GM18873 (cell line): ENCODE measurements at regions not wholly inside any gene's neighbourhood (a gene's known extent, or its start where the extent isn't known, plus 50 kb on each side); places are given as distances from the start of the nearest gene placed in this dataset.

ENCODE experiments used
- ATAC-seq: cut with Tn5 transposase; IDR thresholded peaks from one replicate; pipeline ENCODE4 v1.9.1; 2021; ENCODE audit warnings: mild to moderate bottlenecking, moderate library complexity, moderate number of reproducible peaks; ENCODE audit not compliant: unreplicated experiment, low FRiP score

DNA sequence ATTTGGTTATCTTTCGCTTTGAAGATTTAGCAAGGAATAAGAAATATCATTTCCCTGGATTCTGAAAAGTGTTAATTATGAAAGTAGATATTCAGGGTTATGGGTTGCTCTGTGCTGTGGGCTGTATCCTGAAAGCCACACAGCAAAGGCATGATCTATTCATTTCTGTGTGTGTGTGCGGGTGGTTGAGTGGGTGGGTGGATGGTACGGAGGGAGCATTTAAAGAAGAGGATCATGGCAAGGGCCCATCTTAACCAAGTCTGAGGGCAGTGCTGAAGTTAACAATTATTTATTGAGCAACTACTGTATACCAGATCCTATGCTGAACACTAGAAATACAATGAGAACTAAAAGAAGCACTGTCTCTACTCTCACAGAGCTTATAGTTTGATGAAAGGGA, 178.2 kb upstream of the ZEB2 start:
- no peak for ATAC-seq

DNA sequence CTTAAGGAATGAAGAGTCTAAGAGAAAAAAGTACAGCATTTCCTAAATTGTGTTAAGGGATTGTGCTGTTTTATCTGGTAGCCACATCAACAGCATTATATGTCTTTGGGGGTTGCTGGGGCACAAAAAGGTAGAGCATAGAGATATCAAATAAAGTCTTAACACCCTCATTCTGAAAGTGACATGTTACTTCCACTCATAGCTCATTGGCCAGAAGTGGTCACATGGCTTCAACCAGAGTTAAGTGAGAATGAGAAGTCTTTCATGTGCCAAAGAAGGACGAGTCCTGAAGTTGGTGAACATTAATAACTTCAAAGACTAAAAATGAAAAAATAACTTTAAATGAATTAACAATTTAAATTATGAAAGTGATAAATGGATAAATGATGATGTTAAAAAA, 175.7 kb upstream of the ZEB2 start:
- ATAC-seq, result no peak

DNA sequence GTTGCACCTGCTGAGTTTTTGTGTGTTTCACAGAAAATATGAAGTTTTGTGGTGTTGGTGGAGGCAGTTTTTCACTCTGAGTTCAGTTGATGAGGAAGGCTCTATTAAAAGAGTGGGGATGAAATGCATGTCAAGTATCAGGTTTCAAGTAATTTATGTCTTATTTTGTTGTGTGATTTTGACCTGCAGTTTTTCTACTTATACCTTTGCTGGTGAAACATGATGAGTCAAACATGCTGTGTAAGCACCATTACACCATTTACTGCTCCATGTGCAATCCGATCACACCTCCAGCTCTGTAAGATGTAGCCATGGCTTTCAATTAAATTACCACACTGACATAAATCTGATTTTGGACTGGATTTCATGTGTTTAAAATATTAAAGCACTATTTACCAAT, 174.5 kb upstream of the ZEB2 start:
- no peak for ATAC-seq

DNA sequence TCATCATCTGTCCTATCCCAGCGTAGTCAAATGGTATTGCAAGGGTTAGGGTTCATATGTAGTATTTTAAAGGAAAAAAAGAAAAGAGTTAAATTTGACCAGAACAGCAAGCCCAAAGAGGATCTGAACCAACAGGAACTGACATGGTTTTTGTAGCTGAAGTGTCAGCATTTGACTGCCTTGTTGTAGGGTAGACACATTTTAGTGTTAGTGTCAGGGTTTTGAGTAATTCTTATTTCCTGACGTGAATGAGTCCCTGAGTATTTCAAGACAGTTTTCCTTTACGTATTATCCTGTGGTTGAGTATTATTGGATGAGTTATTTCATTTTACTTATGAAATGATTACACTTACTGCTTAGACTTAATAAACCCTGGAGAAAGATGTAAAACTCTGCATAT, 173.3 kb upstream of the ZEB2 start:
- ATAC-seq, result no peak

DNA sequence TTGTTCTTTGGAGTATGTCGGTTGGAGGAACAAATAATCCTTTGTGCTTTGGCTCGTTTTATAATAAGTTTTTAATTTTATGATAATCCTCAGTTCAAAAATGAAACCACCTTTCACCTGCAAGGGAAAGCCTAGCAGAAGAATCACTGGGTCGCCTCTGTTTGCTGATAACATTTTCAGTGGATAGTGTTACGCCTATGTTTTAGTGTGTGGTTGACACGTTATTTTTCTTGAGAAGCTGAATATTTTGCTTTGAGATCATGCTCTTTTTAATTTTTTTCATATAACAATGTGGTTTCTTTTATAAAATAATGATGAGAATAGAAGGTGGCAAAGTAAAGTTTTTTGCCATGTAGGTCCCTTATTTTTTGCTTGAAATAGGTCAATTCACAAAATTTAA, 172.7 kb upstream of the ZEB2 start:
- ATAC-seq, result no peak

DNA sequence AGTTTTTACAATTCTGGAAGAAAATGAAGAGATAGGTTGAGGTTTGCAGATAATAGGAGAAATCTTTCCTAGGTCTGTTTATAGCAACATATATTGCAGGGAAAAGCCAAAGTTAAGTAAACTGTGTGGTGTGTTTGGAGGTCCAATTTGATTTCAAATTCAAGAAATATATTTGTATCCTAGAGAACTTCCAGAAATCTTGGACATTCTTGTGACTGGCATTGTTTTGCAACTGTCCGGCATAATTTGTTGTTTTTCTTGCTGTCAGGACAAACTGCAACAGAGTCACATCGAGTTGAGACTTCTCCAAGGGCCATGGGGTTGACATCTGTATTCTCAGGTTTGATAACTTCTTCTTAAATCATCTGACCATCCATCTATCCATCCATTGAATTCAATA, 170.9 kb upstream of the ZEB2 start:
- ATAC-seq, result no peak

DNA sequence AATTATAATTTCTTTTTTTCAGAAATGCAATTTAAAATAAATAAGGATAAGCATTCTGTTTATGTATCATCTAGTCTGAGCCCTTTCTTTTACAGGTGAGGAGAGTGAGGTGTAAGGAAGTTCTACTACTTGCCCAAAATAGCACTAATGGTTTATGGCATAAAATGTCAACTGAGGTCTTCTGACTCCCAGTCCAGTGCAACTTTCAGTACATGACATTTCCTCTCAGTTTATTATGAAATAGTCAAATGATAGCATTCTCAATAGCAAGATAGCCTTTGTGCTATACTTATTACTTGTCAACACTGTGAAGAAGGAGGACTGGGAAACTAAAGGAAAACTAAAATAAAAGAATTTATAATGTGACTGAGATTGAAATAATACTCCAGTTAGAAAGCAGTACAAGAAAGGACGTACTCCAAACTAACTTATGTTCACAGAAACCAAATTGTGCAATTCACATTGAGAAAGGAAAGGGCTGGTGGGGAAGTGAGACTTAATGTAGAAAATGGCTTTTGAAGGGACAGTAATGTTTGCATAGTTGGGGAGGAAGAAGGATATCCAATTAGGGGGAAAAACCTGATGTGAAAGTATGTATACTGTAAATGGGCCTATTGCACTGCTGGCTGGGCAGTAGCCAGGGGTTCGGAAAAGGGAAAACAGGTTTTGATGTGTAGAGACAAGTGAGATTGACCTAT, 166.7 kb upstream of the ZEB2 start:
- ATAC-seq, result no peak

DNA sequence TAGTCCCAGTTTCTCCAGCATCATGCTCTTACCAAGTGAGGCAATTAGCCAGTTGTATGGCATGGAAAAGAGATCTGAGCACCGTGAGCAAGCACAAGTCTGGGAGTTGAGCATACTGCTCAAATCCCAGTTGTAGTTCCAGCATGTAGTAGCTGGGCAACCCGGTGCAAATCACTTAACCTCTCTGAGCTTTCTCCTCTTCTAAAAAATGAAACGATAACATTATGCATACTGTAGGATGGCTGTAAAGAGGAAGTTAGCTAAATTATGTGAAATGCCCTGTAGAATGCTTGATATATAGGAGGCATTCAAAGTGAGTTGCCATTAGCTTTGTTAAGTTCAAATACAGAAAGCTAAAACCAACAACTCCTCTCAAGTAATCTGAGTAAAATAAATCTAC, 164.0 kb upstream of the ZEB2 start:
- ATAC-seq, result no peak

DNA sequence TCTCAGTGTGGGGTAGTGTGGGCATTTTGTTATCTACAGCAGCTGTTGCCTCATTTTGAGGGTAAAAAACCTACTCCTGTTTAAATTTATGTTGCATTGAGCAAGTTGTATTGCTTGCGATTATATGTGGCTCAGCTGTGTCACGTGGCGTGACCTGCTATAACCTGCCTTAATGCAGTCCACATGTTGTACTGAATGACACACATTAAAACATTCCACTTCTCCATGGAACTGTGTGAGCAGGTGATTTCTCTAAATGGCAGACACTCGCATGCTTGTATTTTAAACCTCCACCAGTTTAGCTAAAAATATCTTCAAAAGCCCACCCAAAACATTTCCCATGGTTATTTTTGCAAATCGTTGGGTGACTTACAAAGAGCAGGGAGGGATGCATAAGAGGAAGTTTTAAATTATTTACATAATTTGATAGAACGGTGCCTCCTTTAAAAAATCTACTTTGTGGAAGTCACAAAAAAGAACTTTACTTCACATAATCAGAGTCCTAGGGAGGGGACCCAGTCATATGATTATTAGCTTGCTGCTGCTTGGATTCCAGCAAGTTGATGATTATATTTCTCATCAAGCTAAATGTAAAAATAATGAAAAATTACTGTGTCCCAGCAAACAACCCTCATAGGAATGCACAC, 163.3 kb upstream of the ZEB2 start:
- ATAC-seq, result no peak

DNA sequence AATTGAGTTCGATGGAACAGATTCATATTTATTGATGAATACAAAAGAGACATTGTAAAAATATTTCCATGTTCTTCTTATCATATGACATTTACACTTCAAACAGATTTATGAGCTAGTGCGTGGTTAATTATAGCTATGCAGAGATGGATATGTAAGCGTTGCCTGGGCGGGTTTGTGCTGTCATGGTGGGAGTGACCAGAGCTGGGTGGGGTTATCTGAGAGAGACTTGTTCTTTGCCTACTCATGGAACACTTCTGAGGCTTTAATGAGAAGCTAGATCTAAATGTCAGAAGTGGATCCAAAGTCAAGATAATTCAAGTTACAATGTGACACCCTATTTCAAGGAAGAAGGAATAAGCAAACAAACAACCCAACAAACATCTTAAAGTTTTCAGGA, 162.3 kb upstream of the ZEB2 start:
- no peak for ATAC-seq

DNA sequence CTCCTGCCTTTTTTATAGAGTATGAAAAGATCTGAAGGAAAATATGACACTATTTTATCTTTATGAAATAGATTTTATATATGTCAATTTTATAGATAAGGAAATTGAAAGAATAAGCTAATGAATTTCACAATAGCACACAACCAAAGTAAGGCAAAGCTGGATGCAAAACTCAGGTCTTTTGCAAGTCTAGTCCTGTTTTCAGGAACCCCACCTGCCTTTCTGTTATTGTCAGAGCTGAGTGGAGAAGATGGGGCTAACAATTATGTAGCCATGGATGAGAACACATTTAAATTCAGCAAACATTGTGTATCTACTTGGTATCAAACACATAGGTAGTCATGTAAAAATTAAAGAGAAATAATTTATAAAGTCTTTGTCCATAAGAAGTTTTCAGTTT, 161.5 kb upstream of the ZEB2 start:
- ATAC-seq, result no peak

DNA sequence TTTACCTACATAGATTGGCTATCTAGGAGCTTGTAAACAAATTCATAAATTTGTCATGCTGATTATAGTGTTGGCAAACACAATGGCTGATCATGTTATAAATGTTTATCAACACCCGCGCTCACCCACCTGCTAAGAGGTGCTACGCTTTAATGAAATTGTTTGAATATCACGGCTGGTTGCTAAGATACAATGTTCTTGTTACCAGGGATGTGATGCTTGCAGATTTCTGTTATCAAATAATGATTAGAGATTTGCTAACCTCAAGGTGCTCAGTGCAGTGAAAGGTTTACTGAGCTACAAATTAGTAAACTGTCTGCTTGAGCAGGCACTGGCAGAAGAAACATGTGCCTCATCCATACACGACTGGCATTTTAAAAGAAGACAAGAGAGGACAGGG, 160.0 kb upstream of the ZEB2 start:
- ATAC-seq, result no peak

DNA sequence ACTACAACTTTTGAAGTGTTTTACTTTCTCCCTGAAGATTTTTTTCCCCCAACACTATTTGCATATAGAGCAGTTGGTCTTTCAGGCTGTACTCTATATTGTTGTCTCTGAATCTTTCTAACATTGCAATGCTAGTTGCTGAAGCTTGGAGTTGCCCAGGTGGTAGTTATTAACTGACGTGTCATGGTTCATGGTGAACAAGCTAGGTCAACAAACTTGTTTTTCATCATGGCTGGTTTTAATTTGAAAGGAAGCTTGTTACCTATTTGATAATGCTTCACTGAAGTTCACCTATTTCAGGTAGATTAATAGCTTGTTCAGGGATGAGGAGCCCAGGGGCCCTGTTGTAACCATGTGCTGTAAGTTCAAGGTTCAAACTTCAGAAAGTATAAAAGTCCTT, 158.8 kb upstream of the ZEB2 start:
- ATAC-seq, result no peak

DNA sequence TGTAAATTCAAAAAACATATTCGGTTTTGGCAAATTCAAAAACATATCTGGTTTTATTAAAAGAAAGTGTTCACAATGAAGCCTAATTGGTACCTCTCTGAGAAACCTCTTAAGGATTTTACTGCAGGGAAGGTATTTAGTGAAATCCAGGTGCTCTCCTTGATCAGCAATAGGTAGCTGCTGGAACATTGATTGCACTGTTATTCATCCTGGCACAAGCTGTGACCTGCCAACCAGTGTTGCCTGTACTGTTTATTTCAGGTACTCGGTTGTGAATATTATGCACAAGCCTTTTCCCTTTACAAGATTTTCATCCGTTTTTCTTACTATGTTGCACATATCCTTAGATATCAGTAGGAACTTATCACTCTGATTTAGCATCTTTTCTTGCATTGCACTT, 155.8 kb upstream of the ZEB2 start:
- ATAC-seq, result no peak

DNA sequence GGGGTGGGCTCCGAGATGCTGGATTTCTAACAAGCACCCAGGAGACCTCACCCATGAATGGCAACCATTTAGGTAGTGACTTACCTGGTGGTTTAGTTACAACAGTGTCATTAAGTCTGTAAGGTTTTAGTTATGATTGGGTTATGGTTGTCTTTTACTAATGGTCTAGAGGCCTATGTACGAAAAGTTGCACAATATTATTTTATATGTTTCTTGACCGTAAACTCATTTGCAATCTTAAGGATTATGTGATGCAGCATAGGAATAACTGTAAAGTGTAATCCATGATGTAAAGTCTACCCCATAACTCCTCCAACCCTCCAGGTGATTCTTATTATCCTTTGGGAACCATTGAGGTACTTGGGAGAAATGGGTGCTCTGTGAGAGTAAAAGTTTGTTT, 155.4 kb upstream of the ZEB2 start:
- ATAC-seq, result no peak

DNA sequence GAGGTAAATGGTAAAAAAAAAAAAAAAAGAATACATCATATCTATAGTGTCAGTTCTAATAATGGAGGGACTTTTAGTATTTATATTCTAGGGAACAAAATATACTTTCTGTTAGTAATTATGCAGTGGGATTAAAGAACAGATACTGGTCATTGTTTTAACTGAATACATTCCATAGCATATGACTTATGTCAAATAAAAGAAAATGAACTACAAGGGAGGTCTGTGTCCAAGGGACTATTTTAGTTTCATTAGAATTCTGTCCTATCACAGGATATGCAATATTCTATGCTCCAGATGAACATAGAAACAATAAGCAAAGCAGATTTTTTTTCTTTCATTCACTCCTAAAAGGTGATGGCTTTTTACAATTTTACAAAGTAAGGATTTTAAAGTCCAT, 154.2 kb upstream of the ZEB2 start:
- no peak for ATAC-seq

DNA sequence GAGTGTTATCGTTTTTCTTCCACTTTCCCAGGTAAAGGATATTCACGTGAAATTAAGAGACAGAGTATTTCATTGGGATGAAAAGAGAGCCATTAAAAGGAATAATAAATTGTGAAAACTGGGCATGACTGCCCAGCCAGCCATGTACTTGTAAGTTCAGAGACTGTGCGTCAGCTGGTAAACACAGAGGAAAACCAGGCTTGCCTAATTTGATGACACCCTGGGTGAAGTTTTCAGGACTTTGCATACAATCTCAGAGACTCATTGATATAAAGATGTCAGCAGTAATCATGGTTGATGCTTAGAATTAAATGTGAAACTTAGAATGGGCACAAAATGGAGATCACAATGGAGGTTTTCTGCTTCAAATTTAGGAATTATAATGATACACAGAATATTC, 153.5 kb upstream of the ZEB2 start:
- no peak for ATAC-seq

DNA sequence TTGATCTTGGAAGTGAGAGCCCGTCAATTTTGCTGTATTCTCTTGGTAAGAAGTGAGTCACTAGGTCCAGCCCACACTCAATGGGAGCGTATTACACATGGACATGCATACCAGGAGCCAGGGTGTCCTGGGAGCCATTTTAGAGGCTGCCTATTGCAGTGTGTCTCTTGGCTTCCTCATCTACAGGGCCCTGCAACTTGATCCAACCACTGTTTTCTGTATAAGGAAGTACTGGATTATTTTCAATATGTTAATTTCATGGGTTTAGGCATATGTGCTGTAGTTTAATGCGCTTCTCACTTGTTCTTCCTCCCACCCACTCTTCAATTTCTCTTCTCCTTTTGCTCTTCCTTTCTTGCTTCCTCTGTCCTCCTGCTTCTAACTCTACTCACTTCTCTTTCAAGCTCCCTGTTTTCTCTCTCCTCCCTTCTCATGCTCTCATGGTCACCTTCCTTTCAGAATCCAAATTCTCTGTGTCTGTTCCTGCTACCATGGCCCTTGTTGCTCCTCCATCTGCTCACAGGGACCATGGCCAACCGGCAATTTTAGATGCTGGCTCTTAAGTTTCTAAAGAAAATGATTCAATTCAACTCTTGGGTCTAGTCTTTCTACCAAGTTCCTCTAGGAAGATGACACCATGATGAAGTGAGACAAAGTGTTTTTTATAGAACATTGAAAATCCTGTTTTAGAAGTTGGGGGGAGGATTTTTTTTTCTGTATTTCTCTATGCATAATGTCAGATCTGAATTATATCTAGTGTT, 152.0 kb upstream of the ZEB2 start:
- no peak for ATAC-seq

DNA sequence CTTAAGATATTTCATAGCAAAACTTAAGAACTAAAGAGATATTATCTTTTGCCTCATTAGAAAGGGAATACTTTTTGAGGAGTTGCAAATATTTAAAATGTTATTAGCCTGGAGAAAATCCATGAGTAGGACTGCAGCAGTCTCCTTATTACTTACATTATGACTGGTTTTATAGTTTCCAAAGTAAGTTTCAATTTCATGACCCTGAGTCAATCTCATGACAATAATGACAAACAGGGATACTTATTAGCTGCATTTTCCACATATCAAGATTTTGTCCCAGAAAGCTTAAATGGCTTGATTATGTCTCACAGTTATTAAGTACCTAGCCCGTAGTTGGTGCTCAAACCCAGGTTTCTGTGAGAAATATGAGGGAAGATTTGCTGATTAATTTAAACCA, 150.8 kb upstream of the ZEB2 start:
- no peak for ATAC-seq

DNA sequence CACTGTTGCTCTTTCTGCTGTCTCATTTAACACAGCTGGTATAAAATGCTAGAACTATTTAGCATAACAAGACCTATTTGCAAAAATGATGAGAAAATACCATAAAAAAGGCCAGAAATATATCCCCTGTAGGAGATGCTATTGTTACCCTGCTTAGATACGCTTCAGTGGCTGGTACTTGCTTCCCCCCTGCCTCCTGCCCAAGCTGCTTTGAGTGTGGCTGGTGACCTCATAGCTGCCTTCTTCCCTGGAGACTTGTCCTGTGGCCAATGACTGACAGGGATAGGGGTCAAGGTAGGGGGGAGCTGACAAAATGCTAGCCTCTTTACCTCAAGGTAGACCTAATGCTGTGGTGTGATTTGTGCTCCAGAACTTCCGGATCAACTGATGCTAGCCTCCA, 150.2 kb upstream of the ZEB2 start:
- no peak for ATAC-seq

DNA sequence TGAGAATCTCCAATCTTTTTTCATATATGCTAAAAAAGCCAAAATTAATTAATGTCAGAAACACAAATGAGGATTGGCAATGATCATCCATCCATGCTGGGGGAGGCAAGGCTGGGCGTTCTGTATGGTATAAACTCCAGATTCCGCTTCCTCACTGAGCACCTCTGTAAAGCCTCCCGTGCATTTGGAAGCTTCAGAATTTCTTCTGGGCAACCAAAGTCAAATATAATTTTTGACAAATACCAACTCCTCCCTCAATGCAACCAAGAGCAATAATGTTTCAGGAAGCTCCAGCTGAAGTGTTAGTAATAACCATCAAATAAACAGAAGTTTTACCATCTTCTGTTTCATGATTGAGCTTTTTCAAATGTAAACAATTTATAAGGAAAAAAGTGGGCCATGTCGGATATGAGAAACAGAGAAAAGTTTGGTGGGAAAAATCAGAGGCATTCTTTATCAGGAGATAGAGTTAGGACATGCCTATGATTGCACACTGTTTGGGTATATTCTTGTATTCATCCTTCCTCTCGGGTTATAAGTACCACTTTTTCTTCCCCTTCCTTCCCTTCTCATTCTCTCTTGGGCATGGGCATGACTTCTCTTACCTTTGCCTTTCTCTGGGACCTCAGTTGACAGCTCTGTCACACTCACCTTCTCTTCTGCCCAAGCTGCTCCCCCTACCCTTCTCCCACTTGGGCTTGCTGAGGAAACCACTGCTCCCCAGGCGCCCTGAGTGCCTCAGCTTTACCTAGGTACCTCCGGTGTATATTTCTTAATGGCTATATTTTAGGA, 149.5 kb upstream of the ZEB2 start:
- no peak for ATAC-seq
